ENCODE measurements at regions not wholly inside any gene's neighbourhood (a gene's known extent, or its start where the extent isn't known, plus 50 kb on each side); places are given as distances from the start of the nearest gene placed in this dataset.
"Not testable (repeated sequence)": the region's sequence is repeated elsewhere in the genome, so short reads cannot be mapped to it uniquely, and the experiment has no call there.

GRCh38 chrX:63421411-63421810 lies 70.3 kb upstream of the SPIN4 start:
- no peaks in the 10 kb centered on the region for H3K36me3 ChIP-seq (ENCODE audit: insufficient read depth, low read length)
- H3K4me3 ChIP-seq (ENCODE audit: low read length) = no peak overlapping the region
- no peaks in the 10 kb centered on the region for H3K4me1 ChIP-seq (ENCODE audit: control insufficient read depth, insufficient read depth, low read length)
- no peaks in the 10 kb centered on the region for H3K9me3 ChIP-seq (replicated peaks; ENCODE audit: low read length)
- H3K27me3 ChIP-seq (ENCODE audit: control insufficient read depth, insufficient read depth, low read length) = no peaks in the 10 kb centered on the region
- H3K4me2 ChIP-seq (ENCODE audit: low read length) = no peak overlapping the region
- H3K9ac ChIP-seq (ENCODE audit: low read depth, low read length) = no peak overlapping the region

GRCh38 chrX:63418211-63418610 lies 67.1 kb upstream of the SPIN4 start:
- Histone ChIP-seq H3K4me2 (ENCODE audit: low read length) (no peak overlapping the region), H3K9me3 (replicated peaks; ENCODE audit: low read length) (no peaks in the 10 kb centered on the region), H3K9ac (ENCODE audit: low read depth, low read length) (no peak overlapping the region), H3K27me3 (ENCODE audit: control insufficient read depth, insufficient read depth, low read length) (no peaks in the 10 kb centered on the region), H3K36me3 (ENCODE audit: insufficient read depth, low read length) (no peaks in the 10 kb centered on the region), H3K4me1 (ENCODE audit: control insufficient read depth, insufficient read depth, low read length) (no peaks in the 10 kb centered on the region), H3K4me3 (ENCODE audit: low read length) (no peak overlapping the region)

GRCh38 chrX:63417649-63418048 lies 66.5 kb upstream of the SPIN4 start:
- Histone ChIP-seq H3K9ac (ENCODE audit: low read depth, low read length) (no peak overlapping the region), H3K4me1 (ENCODE audit: control insufficient read depth, insufficient read depth, low read length) (no peaks in the 10 kb centered on the region), H3K36me3 (ENCODE audit: insufficient read depth, low read length) (no peaks in the 10 kb centered on the region), H3K4me2 (ENCODE audit: low read length) (no peak overlapping the region), H3K4me3 (ENCODE audit: low read length) (no peak overlapping the region), H3K27me3 (ENCODE audit: control insufficient read depth, insufficient read depth, low read length) (no peaks in the 10 kb centered on the region), H3K9me3 (replicated peaks; ENCODE audit: low read length) (no peaks in the 10 kb centered on the region)

- H3K4me3 ChIP-seq (ENCODE audit: low read length); H3K4me2 ChIP-seq (ENCODE audit: low read length); H3K27me3 ChIP-seq (ENCODE audit: control insufficient read depth, insufficient read depth, low read length); H3K4me1 ChIP-seq (ENCODE audit: control insufficient read depth, insufficient read depth, low read length); H3K9ac ChIP-seq (ENCODE audit: low read depth, low read length); H3K9me3 ChIP-seq (replicated peaks; ENCODE audit: low read length); H3K36me3 ChIP-seq (ENCODE audit: insufficient read depth, low read length): not testable (repeated sequence)
Measured at GRCh38 chrX:63409934-63410333, 58.8 kb upstream of the SPIN4 start.

GRCh38 chrX:63408050-63408449 lies 56.9 kb upstream of the SPIN4 start:
- no peak overlapping the region for H3K9ac ChIP-seq (ENCODE audit: low read depth, low read length)
- no peaks in the 10 kb centered on the region for H3K36me3 ChIP-seq (ENCODE audit: insufficient read depth, low read length)
- no peak overlapping the region for H3K4me2 ChIP-seq (ENCODE audit: low read length)
- H3K4me1 ChIP-seq (ENCODE audit: control insufficient read depth, insufficient read depth, low read length) = no peaks in the 10 kb centered on the region
- no peaks in the 10 kb centered on the region for H3K27me3 ChIP-seq (ENCODE audit: control insufficient read depth, insufficient read depth, low read length)
- no peaks in the 10 kb centered on the region for H3K9me3 ChIP-seq (replicated peaks; ENCODE audit: low read length)
- no peak overlapping the region for H3K4me3 ChIP-seq (ENCODE audit: low read length)

- no peaks in the 10 kb centered on the region for H3K9me3 ChIP-seq (replicated peaks; ENCODE audit: low read length)
Measured at GRCh38 chrX:63404332-63404731, 53.2 kb upstream of the SPIN4 start.

GRCh38 chrX:63402106-63402505 lies 51.0 kb upstream of the SPIN4 start:
- H3K4me3 ChIP-seq (ENCODE audit: low read length) = no peak overlapping the region
- H3K4me1 ChIP-seq (ENCODE audit: control insufficient read depth, insufficient read depth, low read length) = no peaks in the 10 kb centered on the region
- no peaks in the 10 kb centered on the region for H3K9me3 ChIP-seq (replicated peaks; ENCODE audit: low read length)
- H3K27me3 ChIP-seq (ENCODE audit: control insufficient read depth, insufficient read depth, low read length) = no peaks in the 10 kb centered on the region
- H3K36me3 ChIP-seq (ENCODE audit: insufficient read depth, low read length) = no peaks in the 10 kb centered on the region
- H3K4me2 ChIP-seq (ENCODE audit: low read length) = no peak overlapping the region
- H3K9ac ChIP-seq (ENCODE audit: low read depth, low read length) = no peak overlapping the region

More at GRCh38 chrX:63404332-63404731, 53.2 kb upstream of the SPIN4 start:
- Histone ChIP-seq H3K9ac (ENCODE audit: low read depth, low read length) (no peak overlapping the region), H3K27me3 (ENCODE audit: control insufficient read depth, insufficient read depth, low read length) (no peaks in the 10 kb centered on the region), H3K4me1 (ENCODE audit: control insufficient read depth, insufficient read depth, low read length) (no peaks in the 10 kb centered on the region), H3K36me3 (ENCODE audit: insufficient read depth, low read length) (no peaks in the 10 kb centered on the region), H3K4me3 (ENCODE audit: low read length) (no peak overlapping the region), H3K4me2 (ENCODE audit: low read length) (no peak overlapping the region)
